DND-41 (cell line): ENCODE measurements at regions not wholly inside any gene's neighbourhood (a gene's known extent, or its start where the extent isn't known, plus 50 kb on each side); places are given as distances from the start of the nearest gene placed in this dataset.

Experiments used
- ATAC-seq: fragments of 200-7000 bp; cut with Tn5 transposase; 3 replicates; pipeline ENCODE4 v1.9.1; 2021; ENCODE audit warnings: low read depth; ENCODE audit not compliant: insufficient read depth
- DNase-seq: peaks from one replicate; pipeline ENCODE4 v3.0.0-alpha.2; 2020
- H2AFZ ChIP-seq: 2 replicates; pipeline ENCODE4 v1.6.0; 2012; ENCODE audit warnings: low read depth, low read length
- H3K27ac ChIP-seq: 2 replicates; pipeline ENCODE4 v1.5.1; 2012; ENCODE audit warnings: low read length, inconsistent platforms
- H3K27me3 ChIP-seq: fragments of 200-600 bp; sonication (generic); 2 replicates; pipeline ENCODE4 v1.6.0; 2012; ENCODE audit warnings: low read length, mild to moderate bottlenecking, inconsistent platforms; ENCODE audit not compliant: insufficient read depth, poor library complexity
- H3K36me3 ChIP-seq: 2 replicates; pipeline ENCODE4 v1.5.1; 2012; ENCODE audit warnings: low read length, inconsistent platforms; ENCODE audit not compliant: insufficient read depth
- H3K4me1 ChIP-seq: 2 replicates; pipeline ENCODE4 v1.5.1; 2012; ENCODE audit warnings: mild to moderate bottlenecking, low read length; ENCODE audit not compliant: insufficient read depth
- H3K4me2 ChIP-seq: 2 replicates; pipeline ENCODE4 v1.6.0; 2012; ENCODE audit warnings: mild to moderate bottlenecking, moderate library complexity, low read length, inconsistent platforms; ENCODE audit not compliant: insufficient read depth
- H3K4me3 ChIP-seq, 2 experiments: fragments of 200-600 bp in 1 of 2; shearing (Covaris generic) in 1 of 2; 2 replicates each; pipeline ENCODE4 v1.5.1; 2012 to 2016; ENCODE audit warnings: inconsistent platforms in 2 of 2, low read length in 2 of 2, mild to moderate bottlenecking in 2 of 2, low read depth in 1 of 2, moderate library complexity in 1 of 2
- H3K79me2 ChIP-seq: 2 replicates; pipeline ENCODE4 v1.6.0; 2012; ENCODE audit warnings: low read length, inconsistent platforms; ENCODE audit not compliant: insufficient read depth
- H3K9ac ChIP-seq: 2 replicates; pipeline ENCODE4 v1.6.0; 2012; ENCODE audit warnings: low read depth, mild to moderate bottlenecking, inconsistent platforms, low read length, moderate library complexity
- H3K9me3 ChIP-seq: 2 replicates; pipeline ENCODE4 v1.5.1; 2012; ENCODE audit warnings: low read length, moderate library complexity, mild to moderate bottlenecking, inconsistent platforms; ENCODE audit not compliant: insufficient read depth, severe bottlenecking
- H4K20me1 ChIP-seq: 2 replicates; pipeline ENCODE4 v1.6.0; 2012; ENCODE audit warnings: low read length; ENCODE audit not compliant: insufficient read depth
- CTCF ChIP-seq: IDR thresholded peaks from 2 replicates; pipeline ENCODE4 v1.5.1; 2012; ENCODE audit warnings: borderline replicate concordance, low read length, moderate library complexity, mild to moderate bottlenecking; ENCODE audit not compliant: poor library complexity, severe bottlenecking; ENCODE audit errors: extremely low read depth
- EZH2 ChIP-seq: IDR thresholded peaks from 3 replicates; pipeline ENCODE4 v1.6.1; 2012; ENCODE audit warnings: borderline replicate concordance, low read depth, mild to moderate bottlenecking, moderate library complexity, low read length, inconsistent platforms; ENCODE audit not compliant: severe bottlenecking

GRCh38 chr2:241936457-241937133 is 67.1 kb downstream of the RTP5 start:
- DNase-seq (no peak), ATAC-seq (no peak)
- Histone ChIP-seq H3K36me3 (0 out of 2 replicates have a peak, but pooled peaks cover 3% of the 10 kb centered on the region), H3K27ac (no peak overlapping the region), H3K4me2 (no peak overlapping the region), H3K9me3 (no peaks in the 10 kb centered on the region), H4K20me1 (peaks cover 12% of the 10 kb centered on the region), H3K27me3 (no peaks in the 10 kb centered on the region), H3K4me1 (no peaks in the 10 kb centered on the region), H3K9ac (no peak overlapping the region), H2AFZ (no peak overlapping the region), H3K4me3 (no peak overlapping the region), H3K79me2 (no peaks in the 10 kb centered on the region)
- TF ChIP-seq CTCF = no peak
- no peak for TF ChIP-seq EZH2

- TF ChIP-seq EZH2 (no peak), CTCF (no peak)
- no peak for ATAC-seq
- no peak for DNase-seq
- Histone ChIP-seq H3K27ac (no peak overlapping the region), H3K9ac (no peak overlapping the region), H3K4me3 (no peak overlapping the region), H4K20me1 (peaks cover 19% of the 10 kb centered on the region), H3K79me2 (no peaks in the 10 kb centered on the region), H3K36me3 (0 out of 2 replicates have a peak, but pooled peaks cover 3% of the 10 kb centered on the region), H3K9me3 (no peaks in the 10 kb centered on the region), H3K4me1 (no peaks in the 10 kb centered on the region), H3K4me2 (no peak overlapping the region), H2AFZ (no peak overlapping the region), H3K27me3 (no peaks in the 10 kb centered on the region)
These were observed 67.8 kb downstream of the RTP5 start for GRCh38 chr2:241937297-241937696.

DNA sequence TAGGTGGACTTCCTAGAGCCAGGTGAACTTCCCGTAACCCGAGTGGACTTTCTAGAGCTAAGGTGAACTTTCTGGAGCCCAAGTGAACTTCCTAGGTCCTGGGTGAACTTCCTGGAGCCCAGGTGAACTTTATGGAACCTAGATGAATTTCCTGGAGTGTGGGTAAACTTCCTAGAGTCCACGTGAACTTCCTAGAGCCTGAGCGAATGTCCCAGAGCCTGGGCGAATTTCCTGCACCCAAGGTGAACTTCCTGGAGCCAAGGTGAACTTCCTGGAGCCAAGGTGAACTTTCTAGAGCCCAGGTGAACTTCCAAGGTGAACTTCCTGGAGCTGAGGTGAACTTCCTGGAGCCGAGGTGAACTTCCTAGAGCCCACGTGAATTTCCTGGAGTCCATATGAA is 70.0 kb downstream of the RTP5 start:
- no peak overlapping the region for H3K4me2 ChIP-seq
- no peaks in the 10 kb centered on the region for H3K9me3 ChIP-seq
- ATAC-seq (no peak), DNase-seq (no peak)
- H3K27ac ChIP-seq = no peak overlapping the region
- H3K4me3 ChIP-seq = no peak overlapping the region
- no peaks in the 10 kb centered on the region for H3K36me3 ChIP-seq
- no peak overlapping the region for H2AFZ ChIP-seq
- H3K4me1 ChIP-seq = no peaks in the 10 kb centered on the region
- H4K20me1 ChIP-seq = peaks cover 22% of the 10 kb centered on the region
- no peak for TF ChIP-seq CTCF
- TF ChIP-seq EZH2 = no peak
- H3K79me2 ChIP-seq = no peaks in the 10 kb centered on the region
- H3K9ac ChIP-seq = no peak overlapping the region
- H3K27me3 ChIP-seq = no peaks in the 10 kb centered on the region

DNA sequence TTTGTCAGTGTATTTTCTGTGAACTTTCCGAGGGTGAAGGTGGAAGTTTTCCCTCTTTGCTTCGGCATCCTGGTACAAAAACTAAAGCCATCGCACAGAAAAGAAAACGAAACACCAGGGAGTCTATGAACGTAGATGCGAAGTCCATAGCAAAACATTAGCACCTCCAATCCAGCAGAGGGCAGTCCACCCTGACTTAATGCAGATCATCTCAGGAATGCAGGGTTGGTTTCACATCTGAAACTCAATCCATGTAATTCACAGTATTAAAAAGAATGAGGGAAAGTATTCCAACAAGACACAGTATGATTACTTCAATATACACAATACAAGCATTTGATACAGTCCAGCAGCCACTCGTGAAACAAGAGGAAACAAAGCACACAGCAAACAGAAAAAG is 70.8 kb downstream of the RTP5 start:
- Histone ChIP-seq H3K4me2 (no peak overlapping the region), H3K79me2 (no peaks in the 10 kb centered on the region), H3K9me3 (no peaks in the 10 kb centered on the region), H3K27me3 (no peaks in the 10 kb centered on the region), H3K9ac (no peak overlapping the region), H3K27ac (no peak overlapping the region), H3K4me3 (no peak overlapping the region), H3K36me3 (no peaks in the 10 kb centered on the region), H2AFZ (no peak overlapping the region), H4K20me1 (peaks cover 30% of the 10 kb centered on the region), H3K4me1 (no peaks in the 10 kb centered on the region)
- ATAC-seq = no peak
- DNase-seq = peak; percentile 24
- TF ChIP-seq CTCF = peak; percentile 73
- no peak for TF ChIP-seq EZH2
